Pulmonary artery endothelial cell (primary cell): ENCODE measurements at regions not wholly inside any gene's neighbourhood (a gene's known extent, or its start where the extent isn't known, plus 50 kb on each side); places are given as distances from the start of the nearest gene placed in this dataset.

Source experiments
- DNase-seq: peaks from one replicate; pipeline ENCODE4 v3.0.0-alpha.2; 2011; ENCODE audit warnings: low read depth, low spot score

GRCh38 chr9:115209601-115210306 lies 91.8 kb upstream of the TNC start:
- DNase-seq = no peak

- DNase-seq = no peak
Observed at GRCh38 chr9:115210699-115211098, 92.7 kb upstream of the TNC start.

GRCh38 chr9:115211413-115212124 lies 93.6 kb upstream of the TNC start:
- no peak for DNase-seq

GRCh38 chr9:115212125-115212605 lies 94.2 kb upstream of the TNC start:
- DNase-seq = no peak

- no peak for DNase-seq
Observed at GRCh38 chr9:115212832-115213231, 94.9 kb upstream of the TNC start.

GRCh38 chr9:115213818-115214334 lies 95.9 kb upstream of the TNC start:
- no peak for DNase-seq

GRCh38 chr9:115216873-115217272 lies 98.9 kb upstream of the TNC start:
- no peak for DNase-seq

- DNase-seq = no peak
Observed at GRCh38 chr9:115220319-115221005, 102.5 kb upstream of the TNC start.

- no peak for DNase-seq
Observed at GRCh38 chr9:115223471-115223870, 105.5 kb upstream of the TNC start.

- no peak for DNase-seq
Observed at GRCh38 chr9:115225459-115226116, 107.6 kb upstream of the TNC start.

- DNase-seq = no peak
Observed at GRCh38 chr9:115226152-115226551, 108.2 kb upstream of the TNC start.

- DNase-seq = no peak
Observed at GRCh38 chr9:115229496-115229895, 111.5 kb upstream of the TNC start.

- no peak for DNase-seq
Observed at GRCh38 chr9:115230924-115231515, 113.1 kb upstream of the TNC start.

- no peak for DNase-seq
Observed at GRCh38 chr9:115232181-115232774, 114.3 kb upstream of the TNC start.

GRCh38 chr9:115234094-115234493 lies 116.1 kb upstream of the TNC start:
- DNase-seq = no peak

- DNase-seq = no peak
Observed at GRCh38 chr9:115235221-115235620, 117.3 kb upstream of the TNC start.

- no peak for DNase-seq
Observed at GRCh38 chr9:115237385-115237998, 119.5 kb upstream of the TNC start.

GRCh38 chr9:115240676-115241075 lies 122.7 kb upstream of the TNC start:
- no peak for DNase-seq

- DNase-seq = no peak
Observed at GRCh38 chr9:115241641-115242040, 123.7 kb upstream of the TNC start.

GRCh38 chr9:115249488-115249887 lies 131.5 kb upstream of the TNC start:
- no peak for DNase-seq
